Stimulated activated naive CD4-positive, alpha-beta T cell treated with Interleukin-2 at 50 U/mL for 16 hours (primary cell): ENCODE measurements at regions not wholly inside any gene's neighbourhood (a gene's known extent, or its start where the extent isn't known, plus 50 kb on each side); places are given as distances from the start of the nearest gene placed in this dataset.

Experiments
- DNase-seq: peaks from one replicate; lab custom pipeline; 2025; lab: John Stamatoyannopoulos, UW

DNA sequence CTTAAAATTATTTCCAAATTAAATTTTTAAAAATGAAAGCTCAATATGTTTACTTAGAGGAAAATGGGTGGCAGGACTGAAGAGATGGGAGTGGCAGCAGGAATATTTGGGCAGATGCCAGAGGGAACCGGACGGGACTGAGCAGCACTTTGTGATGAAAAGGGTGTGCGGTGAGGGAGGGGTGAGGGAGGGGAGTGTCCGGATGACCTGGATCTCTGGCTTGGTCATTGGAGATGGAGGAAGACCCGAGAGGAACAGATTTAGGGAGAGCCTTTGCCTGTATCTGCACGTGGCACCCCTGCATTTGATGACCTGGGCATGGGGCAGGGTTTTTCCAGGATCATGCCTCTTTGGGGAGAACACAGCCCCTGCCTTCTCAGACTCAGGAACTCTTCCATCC, 201.1 kb upstream of the MVB12B start:
- no peak for DNase-seq

DNA sequence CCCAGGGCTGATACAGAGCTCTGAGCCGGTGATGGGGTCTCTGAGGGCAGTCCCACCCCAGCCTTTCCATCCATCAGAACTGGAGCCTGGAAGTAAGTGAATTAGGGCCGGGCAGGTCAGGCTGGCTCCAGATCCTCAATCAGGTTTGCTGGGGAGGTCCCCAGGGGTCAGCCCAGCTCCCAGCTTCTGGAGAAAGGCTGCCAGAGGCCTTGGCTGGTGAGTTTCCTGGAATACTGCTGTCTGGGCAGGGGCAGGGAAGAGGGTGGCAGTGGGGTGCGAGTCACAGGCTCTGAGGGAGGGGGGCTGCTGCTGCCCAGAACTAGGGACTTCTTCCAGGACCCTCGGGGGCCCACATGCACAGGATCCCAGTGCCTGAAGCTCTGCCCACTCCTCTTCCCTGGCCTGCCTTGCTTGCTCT, 200.6 kb upstream of the MVB12B start:
- no peak for DNase-seq

DNA sequence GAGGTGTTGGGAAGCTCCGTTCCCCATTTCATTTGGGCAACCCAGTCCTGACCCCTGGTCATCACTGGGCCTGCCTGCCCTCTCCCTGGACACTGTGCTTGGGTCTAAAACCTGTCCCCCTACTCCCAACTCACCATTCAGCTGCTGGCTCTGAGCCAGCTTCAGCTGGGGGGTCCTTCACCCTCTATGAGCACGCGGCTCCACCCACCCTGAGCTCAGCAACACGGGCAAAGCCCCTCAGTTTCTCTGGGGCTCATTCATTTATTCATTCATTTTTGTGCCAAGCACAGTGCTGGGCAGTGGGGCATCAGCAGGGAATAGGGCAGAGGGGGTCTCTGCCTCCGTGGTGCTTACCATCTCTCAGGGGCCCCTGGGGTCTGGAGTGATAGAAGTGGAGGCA, 199.8 kb upstream of the MVB12B start:
- DNase-seq = no peak

DNA sequence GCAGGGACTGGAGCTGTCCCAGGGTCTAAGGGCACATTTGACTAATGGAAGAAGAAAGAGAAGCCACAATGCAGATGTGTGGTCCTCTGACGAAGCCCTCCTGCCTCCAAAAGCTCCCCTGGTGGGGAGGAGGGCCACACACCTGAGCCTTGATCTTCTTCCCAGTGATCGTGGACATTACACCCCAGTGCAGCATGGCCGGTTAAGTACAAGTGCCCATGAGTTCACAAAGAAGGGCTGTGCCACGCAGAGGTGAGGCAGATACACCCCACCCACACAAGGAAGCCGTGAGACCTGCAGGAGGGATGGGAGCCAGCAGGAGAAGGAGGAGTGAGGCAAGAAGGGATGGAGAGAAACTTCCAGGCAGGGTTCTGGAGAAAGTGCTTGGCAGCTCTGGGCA, 199.0 kb upstream of the MVB12B start:
- no peak for DNase-seq

DNA sequence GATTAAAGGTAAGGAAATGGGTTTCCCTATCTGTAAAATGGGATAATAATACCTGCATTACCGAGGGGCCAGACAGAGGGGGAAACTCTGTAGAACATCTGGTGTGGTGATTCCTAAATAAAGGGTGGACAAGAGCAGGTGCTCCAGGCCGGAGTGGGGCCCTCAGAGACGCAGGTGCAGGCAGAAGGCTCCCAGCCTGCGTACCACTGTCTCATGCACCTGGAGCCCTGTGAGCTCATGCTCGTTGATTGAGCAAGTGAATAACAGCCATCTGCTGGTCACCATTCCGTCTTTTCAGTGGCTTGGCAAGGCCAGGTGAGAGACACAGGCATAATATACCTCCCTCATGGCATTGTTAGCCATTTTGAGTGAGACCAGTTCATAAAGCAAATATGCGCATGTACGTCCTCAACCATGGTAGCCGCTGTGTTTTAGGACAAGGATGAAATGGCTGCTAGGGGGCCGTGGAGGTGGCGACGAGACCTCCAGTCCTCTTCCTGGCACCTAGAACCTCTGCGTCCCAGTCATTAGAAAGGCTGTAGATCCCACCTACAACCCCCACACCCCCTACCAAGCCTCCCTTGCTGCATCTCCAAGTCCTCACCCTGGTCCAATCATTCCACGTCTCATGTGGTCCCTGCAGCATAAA, 198.0 kb upstream of the MVB12B start:
- no peak for DNase-seq

DNA sequence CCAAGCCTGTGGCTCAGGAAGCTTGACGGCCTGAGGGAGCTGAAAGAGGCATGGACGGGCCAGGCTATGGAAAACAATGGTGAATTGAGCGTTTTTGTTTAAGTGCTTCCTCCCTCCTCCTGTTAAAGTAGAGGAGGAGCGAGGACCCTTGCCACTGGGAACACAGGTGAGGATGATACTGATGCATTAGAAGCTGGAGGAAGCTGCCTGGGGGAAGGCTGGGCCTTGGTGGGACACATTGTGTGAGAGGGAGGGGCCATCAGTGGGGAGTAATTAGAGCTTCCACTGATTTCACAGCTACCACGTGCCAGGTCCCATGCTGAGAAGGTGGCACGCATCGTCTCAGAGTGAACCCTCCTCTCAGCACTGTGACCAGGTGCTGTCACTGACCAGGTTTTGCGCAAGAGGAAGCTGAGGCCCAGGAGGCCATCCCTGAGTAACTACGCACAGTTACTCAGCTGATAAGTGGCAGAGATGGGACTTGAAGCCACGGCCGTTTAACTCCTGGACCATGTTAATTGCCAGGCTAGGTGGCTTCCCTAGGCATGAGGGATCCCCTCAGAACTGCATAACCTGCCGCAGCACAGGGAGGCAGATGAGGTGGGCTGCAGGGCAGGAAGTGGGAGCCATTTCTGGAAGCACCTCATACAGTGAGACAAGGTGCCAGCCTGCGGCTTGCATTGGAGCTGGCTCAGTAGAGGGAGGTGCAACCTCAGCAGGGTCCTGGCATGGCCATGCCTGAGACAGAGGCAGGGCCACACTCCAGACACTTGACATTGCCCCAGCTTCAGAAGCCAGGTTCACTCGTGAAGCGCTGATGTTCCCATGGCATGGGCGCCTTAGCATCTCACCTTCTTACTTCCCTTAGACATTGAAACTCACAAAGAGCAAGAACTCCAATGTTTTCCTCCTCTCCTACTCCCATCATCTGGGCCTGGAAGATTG, 195.3 kb upstream of the MVB12B start:
- no peak for DNase-seq

DNA sequence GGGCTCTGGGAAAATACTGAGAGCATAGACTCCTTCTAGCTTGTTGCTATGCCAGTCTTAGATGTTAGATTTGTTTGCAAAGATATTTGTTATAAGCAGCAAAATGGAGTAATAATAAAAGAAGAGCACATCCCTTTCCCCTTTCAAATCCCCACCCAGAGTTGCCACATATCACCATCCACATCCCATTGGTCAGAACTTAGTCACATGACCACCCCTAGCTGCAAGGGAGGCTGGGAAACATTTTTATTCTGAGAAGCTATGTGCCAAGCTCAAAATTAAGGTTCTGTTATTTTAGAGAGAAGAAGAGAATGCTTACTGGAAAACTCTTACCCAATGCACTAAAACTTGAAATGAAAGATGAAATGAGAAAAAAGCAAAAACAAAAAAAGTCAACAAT, 193.9 kb upstream of the MVB12B start:
- no peak for DNase-seq

DNA sequence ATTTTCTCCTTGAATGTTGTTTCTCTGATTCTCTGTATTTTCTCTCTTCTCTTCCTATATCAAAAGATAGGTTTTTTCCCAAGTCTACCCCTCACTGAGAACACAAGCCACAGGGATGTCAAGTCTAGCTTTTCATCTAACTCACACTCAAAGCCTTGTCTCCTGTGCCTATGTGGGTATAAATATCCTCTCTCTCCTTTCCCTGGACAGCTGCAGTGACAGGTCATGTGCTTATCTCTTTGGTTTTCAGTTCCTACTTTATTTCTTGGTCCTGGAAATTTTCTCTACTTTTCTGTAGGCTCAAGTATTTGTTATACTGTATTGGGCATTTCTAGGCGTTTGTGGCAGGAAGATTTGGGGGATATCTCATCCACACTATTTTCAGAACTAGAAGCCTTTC, 182.4 kb upstream of the MVB12B start:
- DNase-seq = no peak

DNA sequence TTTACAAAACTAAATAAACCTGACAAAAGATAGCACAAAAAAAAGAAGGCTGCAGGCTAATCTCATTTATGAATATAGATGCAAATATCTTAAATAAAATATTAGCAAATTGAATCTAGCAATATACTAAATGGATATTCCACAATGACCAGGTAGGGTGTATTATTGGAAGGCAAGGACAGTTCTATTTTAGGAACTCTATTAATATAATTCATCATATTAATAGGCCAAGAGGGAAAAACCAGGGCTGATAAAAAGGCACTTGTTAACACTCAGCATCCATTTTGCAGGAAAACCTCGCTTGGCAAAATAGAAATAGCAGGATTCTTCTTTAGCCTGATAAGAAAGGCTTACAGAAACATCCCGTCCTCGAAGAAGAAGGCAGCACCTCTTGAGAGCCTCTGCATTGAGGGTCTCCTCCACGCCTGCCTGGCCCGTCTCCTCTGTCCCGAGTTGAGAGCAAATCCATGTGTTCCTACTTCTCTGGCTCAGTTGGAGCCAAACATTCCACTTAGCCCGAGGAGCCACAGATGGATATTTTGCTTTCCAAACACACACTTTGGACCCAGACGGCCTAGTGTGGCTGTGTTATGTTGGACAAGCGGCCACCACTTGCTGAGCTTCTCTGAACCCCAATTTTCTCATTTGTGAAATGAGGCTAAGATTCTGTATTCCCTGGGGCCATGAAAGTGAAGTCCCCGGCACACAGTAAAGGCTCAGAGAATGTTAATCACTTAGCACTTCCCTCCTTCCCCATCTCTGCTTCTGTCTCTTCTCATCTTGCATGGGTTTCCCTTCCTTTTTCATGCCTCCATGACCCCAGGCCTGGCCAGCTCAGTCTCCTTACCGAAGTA, 181.8 kb upstream of the MVB12B start:
- DNase-seq = no peak

DNA sequence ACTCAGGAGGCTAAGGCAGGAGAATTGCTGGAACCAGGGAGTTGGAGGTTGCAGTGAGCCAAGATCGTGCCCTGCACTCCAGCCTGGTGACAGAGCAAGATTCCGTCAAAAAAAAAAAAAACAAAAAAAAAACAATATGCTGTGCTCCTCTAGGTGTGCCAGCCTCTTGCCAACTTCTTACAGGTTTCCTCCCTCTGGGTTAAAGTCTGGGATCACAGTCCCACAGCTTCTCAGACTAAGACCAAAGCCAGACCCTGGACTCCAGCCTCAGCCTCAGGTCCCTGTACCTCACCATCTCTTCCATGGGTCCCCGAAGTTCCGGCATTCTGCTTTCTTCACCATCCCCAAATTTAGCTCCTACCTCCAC, 180.8 kb upstream of the MVB12B start:
- no peak for DNase-seq

DNA sequence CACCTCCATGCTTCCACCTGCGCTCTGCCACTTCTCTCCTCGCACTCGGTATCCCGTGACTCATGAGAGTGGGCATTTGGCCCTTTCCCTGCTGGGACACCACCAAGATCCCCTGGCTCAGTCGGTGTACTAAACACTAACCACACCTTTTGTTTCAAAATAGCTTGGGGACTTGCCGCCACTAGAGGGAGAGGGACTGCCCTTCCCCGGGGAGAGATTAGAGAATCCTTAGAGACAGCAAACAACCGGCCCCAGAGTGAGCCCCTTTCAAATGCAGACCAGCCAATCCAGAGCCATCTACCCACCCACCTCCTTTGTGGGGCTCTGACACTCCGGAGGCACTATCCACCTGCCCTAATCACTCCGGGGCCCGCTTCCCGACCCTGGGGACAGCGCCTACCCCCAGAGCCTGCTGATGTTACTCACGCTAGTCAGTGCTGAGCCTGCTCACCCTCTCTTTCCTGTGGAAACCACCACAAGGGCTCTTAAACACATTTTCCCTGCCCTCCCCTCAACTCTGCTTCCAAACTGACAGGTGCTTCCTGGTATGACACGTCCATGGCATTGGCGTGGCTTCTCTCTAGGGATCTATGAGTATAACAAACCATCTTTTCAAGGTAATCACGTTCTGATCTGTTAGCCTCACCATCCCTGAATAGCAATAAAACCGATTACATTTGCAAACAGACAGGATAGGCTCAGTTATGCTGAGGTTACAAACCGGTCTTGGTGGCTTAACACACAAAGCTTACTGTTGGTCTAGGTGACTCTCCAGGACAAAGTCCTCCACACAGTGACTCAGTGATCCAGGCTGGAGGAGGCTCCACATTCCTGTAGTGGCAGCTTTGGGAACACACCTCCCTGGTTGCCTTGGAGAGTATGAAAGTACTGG, 180.1 kb upstream of the MVB12B start:
- DNase-seq = no peak

DNA sequence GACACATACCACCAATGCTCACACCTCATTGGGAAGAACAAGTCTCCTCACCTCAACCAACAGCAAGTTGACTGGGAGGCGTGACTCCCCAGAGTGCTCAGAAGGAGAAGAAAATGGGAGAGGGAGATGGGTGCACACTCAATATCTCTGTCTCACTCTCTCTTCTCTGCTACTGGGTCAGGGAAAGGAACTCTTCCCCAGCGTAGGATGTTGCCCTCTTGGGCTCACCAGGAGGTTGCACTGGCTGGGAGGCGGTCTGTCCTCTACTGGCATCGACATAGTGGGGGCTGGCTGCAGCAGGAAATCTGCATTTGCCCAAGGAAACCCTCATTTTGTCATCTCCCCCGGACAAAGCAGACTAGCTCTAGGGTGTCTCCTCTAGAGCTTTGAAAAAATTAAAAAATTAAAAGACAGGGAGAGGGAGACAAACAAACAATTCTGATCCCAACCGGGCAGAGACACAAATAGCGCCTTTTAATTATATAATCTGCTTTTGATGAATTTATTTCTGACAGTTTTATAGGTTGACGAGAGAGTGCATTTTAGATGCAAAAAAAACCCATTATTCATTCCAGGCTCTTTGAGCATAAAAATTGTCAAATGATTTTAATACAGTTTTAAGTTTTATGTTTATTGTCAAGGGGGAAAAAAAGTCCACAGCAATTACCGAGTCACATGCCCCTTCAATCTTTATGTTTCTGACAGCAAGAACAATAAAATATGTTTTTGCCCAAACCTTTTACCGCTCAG, 179.3 kb upstream of the MVB12B start:
- DNase-seq = no peak

DNA sequence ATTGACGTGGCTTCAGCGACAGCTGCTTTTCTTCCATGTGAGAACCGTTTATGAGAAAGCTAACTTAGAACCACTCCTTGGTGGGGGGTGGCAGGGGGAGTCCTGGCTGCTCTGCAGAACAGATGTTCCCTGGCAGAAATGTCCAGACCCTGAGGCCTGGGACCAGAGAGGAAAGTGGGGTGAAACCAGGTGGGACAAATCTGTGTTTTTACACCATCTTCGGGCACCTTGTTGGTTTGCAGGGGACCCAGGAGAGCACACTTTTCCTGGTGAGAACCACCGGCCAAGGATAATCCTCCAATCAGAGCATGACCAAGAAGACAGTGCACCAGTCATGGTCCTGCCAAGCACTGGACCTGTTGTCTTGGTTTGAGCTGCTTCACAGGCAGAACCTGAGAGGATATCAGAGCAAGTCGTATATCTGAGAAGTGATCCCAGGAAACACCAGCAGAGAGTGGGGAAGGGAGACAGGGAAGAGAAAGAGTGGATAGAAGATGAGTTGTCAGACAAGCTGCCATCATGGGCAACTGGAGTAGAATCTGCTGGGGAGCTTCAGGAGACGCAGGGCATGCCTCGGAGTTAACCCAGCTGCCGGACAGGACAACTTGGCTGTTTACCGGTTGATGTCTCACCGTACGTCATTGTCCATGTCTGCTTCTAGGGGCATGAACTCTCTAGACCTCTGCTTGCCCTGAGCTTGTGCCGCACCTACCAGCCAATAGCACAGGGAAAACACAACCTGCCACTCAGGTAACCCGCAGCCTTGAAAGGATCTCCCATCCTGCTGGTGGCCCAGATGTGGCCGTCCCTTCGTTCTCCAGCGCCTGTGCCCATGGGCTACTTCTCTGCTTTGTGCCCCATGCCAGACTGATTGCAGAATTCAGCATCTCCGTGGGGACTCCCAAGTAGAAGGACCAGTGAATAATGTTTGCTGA, 178.4 kb upstream of the MVB12B start:
- DNase-seq = no peak

DNA sequence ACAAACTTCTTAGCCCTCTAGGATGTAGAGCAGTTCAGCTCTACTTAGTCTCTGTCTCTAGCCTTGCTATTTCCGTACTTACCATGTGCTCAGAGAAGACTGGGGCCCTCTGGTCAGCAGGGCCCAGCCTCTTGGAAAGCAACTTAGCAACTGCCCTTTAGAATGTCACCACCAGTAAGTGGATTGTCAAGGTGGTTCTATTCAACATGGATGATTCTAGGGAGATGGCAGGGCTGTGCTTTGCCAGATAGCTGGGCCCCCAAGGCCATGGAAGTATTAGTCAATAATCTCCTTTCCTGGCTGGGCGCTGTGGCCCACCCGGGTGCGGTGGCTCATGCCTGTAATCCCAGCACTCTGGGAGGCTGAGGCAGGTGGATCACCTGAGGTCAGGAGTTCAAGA, 177.6 kb upstream of the MVB12B start:
- no peak for DNase-seq

DNA sequence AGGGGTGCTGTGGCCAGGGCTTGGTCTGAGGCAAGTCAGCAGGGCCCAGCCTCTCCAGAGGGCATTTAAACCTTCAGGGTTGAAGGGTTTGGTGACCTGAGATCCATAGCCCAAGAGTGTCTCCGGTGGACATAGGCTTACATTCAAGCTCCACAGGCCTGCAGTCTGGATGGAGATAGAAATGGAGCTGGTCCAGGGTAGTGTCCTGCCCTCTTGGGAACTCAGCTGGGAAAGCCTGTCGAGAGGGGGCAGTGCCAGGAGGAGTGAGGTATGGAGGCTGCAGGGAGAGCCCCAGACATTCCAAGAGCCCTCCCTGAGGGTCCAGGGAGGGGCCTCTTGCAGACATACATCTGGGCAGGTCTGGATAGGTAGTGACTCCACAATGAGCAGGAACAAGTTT, 177.0 kb upstream of the MVB12B start:
- no peak for DNase-seq

DNA sequence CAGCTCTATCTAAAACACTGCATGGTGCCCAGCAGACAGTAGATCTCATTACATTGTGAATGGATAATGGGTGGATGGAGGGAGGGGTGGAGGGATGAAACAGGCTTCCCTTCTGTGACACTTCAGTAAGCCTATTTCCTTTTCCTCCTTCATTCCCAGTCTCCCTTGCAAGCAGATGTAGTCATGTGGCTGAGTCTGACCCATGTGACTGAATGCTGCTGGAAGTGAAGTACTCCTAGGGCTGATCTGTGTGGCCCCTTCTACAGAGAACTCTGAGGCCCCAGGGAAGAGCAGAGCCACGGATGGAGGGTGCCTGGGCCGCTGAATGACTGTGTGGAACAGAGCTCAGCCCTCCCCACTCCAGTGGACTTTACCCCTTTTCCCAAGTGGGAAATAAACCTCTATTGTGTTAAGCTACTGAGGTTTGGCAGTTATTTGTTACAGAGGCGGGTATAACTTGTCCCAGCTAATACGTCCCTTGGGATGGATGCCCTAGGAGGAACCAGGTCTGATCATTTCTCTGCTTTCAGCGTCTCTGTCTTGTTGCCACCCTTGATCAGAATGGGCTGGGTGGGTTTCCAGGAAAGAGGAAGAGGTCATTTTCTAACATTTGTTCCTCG, 176.1 kb upstream of the MVB12B start:
- DNase-seq = no peak

DNA sequence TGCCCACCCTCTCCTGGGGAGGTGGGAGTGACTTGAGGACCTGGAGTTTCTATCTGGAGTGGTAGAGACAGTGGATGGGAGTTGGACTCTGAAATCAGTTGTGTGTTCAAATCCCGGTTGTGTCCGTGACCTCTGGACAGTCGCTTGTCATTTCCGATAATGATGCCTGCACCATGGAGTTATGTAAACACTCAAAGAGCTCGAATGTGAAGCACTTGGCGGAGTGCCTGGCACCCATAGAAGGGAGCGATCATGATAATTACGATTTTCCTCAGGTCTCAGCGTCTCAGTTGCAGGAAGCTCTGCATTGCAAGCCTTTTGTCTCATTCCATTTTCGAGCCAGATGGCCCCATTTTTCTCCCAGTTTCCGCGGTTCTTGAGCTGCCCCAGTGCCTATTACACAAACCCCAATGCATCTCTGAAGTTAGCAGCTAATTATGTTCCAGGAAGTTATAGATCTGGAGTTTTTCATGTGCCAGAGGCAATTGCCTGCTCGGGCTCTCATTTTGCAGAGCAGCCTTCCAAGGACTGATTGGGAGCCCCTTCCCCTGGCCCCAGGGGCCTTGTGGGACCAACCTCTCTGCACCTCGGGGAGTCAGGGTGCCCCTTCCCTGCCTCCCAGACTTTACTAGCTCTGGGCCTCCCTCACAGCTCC, 175.5 kb upstream of the MVB12B start:
- DNase-seq = no peak

DNA sequence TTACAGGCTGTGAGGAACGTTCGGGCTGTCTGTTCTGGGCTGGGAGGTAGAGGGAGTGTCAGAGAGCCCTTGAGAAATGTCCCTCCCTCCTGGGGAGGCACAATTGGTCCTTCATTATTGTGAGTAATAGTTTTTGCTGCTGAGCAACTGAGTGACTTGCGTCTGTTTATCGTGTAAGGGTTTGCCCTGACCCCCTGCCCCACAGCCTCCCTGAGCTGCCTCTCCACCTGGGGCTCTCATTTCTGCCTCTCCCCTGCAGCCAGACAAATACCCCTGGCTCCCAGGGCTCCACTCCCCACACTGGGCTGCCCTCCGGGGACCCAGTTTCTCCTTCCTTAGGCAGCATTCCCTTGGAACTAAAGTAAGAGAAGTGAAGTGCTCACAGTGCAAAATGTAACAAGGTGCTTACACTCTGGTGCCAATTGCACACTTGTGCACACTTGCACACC, 174.9 kb upstream of the MVB12B start:
- no peak for DNase-seq
